Daoy (cell line): ENCODE measurements at regions not wholly inside any gene's neighbourhood (a gene's known extent, or its start where the extent isn't known, plus 50 kb on each side); places are given as distances from the start of the nearest gene placed in this dataset.
"Not testable (repeated sequence)": the region's sequence is repeated elsewhere in the genome, so short reads cannot be mapped to it uniquely, and the experiment has no call there.

Experiments used
- DNase-seq: peaks from one replicate; pipeline ENCODE4 v3.0.0-alpha.2; 2015; ENCODE audit warnings: low read depth

DNA sequence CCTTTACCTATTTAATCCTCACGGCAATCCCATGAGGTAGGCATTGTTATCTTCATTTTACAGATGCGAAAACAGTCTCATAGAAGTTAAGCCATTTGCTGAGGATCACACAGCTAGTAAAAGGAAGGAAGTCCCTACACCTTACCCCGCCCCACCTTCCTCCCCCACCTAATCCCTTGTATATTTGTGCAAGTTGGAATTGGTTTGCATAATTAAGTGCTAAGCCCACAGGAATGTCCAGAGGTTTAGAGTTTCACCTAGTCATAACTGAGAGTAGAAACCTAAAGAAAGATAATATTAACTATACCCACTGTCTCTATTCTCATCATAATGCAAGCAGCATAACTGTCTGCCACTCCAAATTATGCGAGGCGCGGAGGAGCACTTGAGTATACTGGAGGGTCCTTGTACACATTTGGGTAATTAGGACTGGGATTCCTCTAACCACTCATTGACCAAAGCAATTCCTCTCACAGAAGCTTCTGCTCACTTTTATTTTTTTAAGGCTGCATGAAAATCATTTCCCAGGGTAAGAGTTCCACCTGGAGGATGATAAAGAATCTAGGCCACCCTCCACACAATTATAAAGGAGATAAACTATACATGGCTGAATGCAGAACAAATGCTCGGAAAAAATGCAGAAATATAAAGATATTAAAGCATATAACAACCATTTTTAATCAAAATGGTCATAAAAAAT lies 199.9 kb downstream of the FAM181B start:
- no peak for DNase-seq

GRCh38 chr11:82529936-82530335 lies 203.7 kb downstream of the FAM181B start:
- no peak for DNase-seq

GRCh38 chr11:82527081-82527584 lies 206.5 kb downstream of the FAM181B start:
- DNase-seq, result no peak

- DNase-seq, result no peak
These were observed 210.5 kb downstream of the FAM181B start for GRCh38 chr11:82523141-82523540.

GRCh38 chr11:82521427-82521826 lies 212.2 kb downstream of the FAM181B start:
- no peak for DNase-seq

GRCh38 chr11:82507288-82507687 lies 226.4 kb downstream of the FAM181B start:
- no peak for DNase-seq

DNA sequence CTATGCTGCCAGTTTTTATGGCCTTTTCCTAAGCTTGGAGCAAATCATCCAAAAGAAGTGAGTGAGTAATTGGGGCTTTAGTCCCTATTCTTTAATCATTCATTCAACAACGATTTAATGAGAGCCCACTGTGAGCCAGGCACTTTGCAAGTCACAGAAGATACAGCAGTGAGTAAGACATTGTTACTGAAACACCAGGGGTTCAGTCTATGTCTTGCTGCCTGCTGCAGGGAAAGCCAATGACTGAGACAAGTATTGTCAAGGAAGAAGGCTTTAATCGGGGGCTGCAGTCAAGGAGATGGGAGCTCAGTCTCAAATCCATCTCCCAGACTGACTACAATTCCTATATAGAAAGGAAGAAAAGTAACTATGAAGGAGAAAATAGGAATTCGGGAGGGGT lies 228.3 kb downstream of the FAM181B start:
- DNase-seq, result no peak

DNA sequence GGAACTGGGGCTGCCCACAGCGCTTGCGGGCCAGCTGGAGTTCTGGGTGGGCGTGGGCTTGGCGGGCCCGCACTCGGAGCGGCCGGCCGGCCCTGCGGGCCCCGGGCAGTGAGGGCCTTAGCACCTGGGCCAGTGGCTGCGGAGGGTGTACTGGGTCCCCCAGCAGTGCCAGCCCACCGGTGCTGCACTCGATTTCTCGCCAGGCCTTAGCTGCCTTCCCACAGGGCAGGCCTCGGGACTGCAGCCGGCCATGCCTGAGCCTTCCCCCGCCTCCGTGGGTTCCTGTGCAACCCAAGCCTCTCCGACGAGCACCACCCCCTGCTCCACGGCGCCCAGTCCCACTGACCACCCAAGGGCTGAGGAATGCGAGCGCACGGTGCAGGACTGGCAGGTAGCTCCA lies 232.5 kb downstream of the FAM181B start:
- not testable (repeated sequence) for DNase-seq

GRCh38 chr11:82494988-82495432 lies 238.7 kb downstream of the FAM181B start:
- no peak for DNase-seq

- DNase-seq, result no peak
These were observed 258.8 kb downstream of the FAM181B start for GRCh38 chr11:82474876-82475275.

DNA sequence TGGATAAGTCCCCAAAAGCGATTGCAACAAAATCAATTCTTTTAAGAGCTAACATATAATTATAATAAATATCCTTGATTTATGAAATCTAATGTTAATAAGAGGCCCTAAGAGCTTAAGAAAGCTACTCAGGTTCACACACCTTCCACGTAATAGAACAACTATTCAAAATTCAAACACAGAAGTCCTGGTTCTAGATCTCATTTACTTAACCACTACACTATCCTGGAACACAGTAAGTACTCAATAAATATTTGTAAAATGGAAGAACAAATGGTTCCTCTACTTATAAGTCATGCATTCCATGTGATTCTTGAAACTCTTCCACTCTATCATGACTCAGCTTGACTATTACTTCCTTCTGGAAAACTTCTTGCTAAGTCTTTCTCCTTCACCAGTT lies 268.2 kb downstream of the FAM181B start:
- DNase-seq, result no peak

- no peak for DNase-seq
These were observed 270.9 kb downstream of the FAM181B start for GRCh38 chr11:82462608-82463242.

DNA sequence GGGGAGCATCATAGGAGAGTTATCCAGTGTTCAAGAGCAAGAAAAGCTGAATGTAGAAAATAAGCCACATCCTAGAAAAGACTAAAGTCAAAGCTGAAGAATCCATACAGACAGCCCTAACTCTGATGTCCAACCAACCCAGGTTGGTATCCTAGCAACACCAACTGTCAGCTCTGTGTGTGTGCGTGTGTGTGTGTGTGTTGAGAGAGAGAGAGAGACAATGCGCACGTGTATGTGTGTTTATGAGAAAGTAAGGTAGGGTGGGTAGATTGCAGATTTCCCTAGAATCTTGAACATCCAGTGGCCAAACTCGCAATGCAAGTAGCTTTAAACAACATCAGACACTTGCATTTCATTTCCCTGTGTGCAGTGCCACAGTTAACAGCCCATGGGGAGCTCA lies 274.9 kb downstream of the FAM181B start:
- no peak for DNase-seq

GRCh38 chr11:82458147-82458546 lies 275.5 kb downstream of the FAM181B start:
- no peak for DNase-seq

- DNase-seq, result no peak
These were observed 282.7 kb downstream of the FAM181B start for GRCh38 chr11:82450996-82451395.

DNA sequence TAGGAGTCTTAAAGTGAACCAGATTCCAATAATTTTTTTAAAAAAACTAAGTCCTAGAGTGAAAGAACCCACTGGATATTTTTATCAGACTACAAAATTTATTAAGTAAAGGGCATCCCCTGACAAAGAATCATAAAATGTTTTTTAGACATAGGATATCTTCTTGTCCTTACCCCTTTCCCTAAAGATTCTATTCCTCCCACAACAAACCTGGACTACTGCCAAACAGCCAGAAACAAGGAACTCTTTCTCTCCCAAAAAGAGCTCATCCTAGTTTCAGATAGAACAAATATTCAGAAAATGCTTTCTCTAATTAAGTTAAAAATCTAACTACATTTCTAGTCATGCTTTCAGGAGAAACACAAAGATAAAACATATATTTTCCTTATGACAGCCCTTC lies 327.1 kb downstream of the FAM181B start:
- no peak for DNase-seq

GRCh38 chr11:82405421-82405820 lies 328.2 kb downstream of the FAM181B start:
- no peak for DNase-seq

- DNase-seq, result no peak
These were observed 328.7 kb downstream of the FAM181B start for GRCh38 chr11:82404981-82405380.

GRCh38 chr11:82403640-82404305 lies 329.9 kb downstream of the FAM181B start:
- no peak for DNase-seq

DNA sequence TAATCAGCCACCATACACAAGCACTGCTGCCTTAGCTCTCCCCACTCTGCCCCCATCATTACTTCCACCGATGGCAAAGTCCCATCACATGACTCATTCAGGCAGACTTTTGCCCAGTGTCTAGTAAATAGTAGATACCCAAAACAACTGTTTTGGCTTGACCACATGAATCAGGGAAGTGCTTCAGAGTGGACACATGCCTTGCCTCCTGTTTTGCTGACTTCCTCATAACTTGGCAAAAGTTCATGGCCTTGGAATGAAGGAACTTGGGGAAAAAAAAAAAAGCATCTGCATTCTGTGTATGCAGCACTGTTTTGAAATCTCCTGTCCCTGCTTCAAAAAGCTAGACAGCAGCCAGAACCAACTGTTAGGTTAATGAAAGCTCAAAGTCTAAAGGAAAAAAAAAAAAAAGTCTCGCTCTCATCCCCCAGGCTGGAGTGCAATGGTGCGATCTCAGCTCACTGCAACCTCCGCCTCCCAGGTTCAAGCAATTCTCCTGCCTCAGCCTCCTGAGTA lies 335.3 kb downstream of the FAM181B start:
- no peak for DNase-seq

DNA sequence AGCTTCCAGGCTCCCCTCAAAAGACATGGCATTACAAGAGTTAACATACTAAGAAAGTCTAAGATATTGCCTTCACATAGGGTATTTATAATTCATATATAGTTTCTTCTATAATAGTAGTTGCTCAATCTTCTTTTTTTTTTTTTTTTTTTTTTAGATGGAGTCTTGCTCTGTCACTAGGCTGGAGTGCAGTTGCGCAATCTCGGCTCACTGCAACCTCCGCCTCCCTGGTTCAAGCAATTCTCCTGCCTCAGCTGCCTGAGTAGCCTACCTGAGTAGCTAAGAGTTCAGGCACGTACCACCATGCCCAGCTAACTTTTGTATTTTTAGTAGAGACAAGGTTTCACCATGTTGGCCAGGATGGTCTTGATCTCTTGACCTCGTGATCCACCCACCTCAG lies 337.0 kb downstream of the FAM181B start:
- not testable (repeated sequence) for DNase-seq

DNA sequence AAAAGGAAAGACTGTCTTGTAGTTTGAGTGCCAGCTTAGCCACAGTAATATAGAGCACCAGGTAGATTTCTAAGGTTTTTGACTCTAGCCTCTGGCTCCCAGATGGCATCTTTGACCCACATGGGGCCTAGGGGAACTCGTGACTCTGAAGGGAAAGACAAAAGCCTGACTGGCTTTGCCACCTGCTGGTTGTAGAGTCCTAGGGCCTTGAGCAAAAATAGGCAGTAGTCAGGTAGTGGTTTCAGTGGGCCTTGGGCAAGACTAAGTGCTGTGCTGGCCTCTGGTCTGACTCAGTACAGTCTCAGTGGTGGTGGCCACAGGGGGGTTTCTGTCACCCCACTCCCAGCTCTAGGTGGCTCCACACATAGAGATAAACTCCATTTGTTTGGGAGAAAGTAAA lies 349.4 kb downstream of the FAM181B start:
- DNase-seq, result no peak
